Activated CD4-positive, CD25-positive, alpha-beta regulatory T cell treated with anti-CD3 and anti-CD28 coated beads, Interleukin-2, amount 50 U/mL, for 24 hours (primary cell): ENCODE measurements at regions not wholly inside any gene's neighbourhood (a gene's known extent, or its start where the extent isn't known, plus 50 kb on each side); places are given as distances from the start of the nearest gene placed in this dataset.

Experiments used
- ATAC-seq, 2 donors: fragments of 150-1000 bp; cut with Tn5 transposase; one replicate each; pipeline ENCODE4 v1.10.0; 2021; ENCODE audit warnings: mild to moderate bottlenecking in 1 of 2, moderate library complexity in 1 of 2

- no peak for ATAC-seq
Measured at GRCh38 chr1:193694741-193695140, 508.3 kb upstream of the B3GALT2 start.

- no peak for ATAC-seq
Measured at GRCh38 chr1:193685986-193686385, 499.6 kb upstream of the B3GALT2 start.

GRCh38 chr1:193681422-193681821 lies 495.0 kb upstream of the B3GALT2 start:
- no peak for ATAC-seq

GRCh38 chr1:193680924-193681316 lies 494.5 kb upstream of the B3GALT2 start:
- ATAC-seq = no peak

GRCh38 chr1:193680247-193680923 lies 494.0 kb upstream of the B3GALT2 start:
- no peak for ATAC-seq

DNA sequence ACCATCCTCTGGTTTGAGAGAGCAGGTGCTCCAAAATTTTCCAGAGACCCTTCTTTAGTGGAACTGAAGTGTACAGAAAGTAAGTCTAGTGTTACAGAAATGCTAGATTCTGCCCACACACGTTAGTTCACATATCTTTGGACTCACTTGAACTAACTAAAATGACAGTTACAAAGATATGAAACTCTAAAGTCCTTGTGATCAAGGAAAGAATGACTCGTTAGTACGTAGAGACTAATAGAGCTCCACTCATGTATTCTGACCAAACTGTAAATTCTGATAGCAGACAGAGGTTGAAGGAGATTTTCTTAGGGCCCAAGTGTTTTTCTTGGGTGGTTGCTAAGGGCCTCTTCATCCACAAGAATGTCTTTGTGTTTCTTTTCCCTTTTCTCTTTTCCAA lies 491.5 kb upstream of the B3GALT2 start:
- peak; percentile 62 to 76 for ATAC-seq

DNA sequence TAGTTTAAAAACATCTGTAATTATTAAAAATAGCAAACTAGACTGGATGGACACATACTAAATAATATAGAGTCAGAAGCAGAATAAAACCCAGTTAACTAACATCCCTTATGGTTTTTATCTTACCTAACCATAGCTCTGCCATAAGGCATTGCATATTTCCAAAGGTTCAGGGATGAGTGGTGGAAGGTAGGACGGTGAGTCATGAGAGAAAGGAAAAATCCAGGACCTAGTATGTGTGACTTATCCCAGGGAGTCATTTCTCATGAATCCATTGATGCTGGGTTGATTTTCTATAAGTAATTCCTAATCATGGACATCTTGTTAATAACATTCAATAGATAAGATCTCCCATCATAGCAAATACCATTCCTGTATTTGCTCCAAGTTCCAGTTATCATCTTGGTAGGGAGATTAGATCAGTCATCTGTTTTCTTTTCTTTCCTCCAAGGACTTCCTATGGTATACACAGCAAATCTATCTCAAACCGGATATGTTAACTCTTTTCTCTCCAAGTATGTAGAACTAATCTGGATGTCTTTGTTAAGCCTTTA lies 490.7 kb upstream of the B3GALT2 start:
- ATAC-seq = no peak

DNA sequence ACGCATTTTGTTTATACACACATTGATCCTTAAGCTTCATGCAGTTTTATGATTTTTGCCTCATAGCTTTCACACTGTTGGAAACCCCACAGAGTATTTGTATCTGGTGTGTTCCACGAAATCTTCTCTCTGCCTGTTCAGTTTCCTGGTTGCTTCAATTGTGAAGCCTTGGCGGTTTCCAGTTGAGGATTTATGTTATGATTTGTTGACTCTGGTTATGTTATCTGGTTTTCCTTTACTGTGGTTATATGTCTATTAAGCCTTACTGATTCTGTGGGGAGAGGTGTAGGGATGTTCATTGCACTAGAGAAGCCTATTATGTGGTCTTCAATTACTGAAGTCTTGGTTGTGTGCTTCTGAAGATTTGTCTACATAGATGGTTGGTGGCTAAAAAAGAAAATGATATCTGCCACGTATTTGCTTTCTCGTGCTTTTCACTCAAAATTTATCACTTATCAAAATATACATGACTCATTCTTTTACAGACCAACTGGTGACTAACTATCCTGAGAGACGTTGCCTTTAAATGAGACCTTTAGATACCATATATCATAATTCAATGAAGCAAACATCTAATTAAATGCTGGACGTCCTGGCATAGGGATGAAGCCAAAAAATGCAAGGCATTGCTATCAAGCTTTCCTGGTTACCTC lies 488.0 kb upstream of the B3GALT2 start:
- peak; percentile 55 to 69 for ATAC-seq

- peak in 1 of 2 donors; percentile 50 for ATAC-seq
Measured at GRCh38 chr1:193666485-193667083, 480.2 kb upstream of the B3GALT2 start.

GRCh38 chr1:193663965-193664364 lies 477.6 kb upstream of the B3GALT2 start:
- ATAC-seq = peak; percentile 46 to 48

- ATAC-seq = no peak
Measured at GRCh38 chr1:193662030-193662429, 475.6 kb upstream of the B3GALT2 start.

DNA sequence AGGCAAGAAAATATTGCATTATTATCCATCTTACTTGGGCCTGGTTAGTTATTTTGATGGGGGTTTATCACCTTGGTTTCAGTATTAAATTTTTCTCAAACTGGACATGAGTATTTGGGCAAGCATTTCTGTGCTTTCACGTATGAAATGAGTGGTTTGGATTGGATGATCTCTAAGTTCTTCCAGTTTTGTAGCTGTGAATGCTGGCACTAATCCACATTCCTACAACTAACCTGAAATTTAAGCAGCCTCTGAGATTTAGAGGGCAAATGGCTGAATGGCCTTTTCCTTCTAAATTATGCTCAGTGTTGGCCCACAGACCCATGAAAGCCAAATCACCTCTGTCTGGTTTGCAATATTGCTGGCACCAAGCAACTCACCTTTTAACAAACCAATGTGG lies 475.0 kb upstream of the B3GALT2 start:
- no peak for ATAC-seq

- ATAC-seq = no peak
Measured at GRCh38 chr1:193660428-193660827, 474.0 kb upstream of the B3GALT2 start.

- no peak for ATAC-seq
Measured at GRCh38 chr1:193658691-193659090, 472.3 kb upstream of the B3GALT2 start.

- ATAC-seq = no peak
Measured at GRCh38 chr1:193658081-193658480, 471.7 kb upstream of the B3GALT2 start.

- no peak for ATAC-seq
Measured at GRCh38 chr1:193657552-193657951, 471.1 kb upstream of the B3GALT2 start.

GRCh38 chr1:193656841-193657240 lies 470.4 kb upstream of the B3GALT2 start:
- no peak for ATAC-seq

DNA sequence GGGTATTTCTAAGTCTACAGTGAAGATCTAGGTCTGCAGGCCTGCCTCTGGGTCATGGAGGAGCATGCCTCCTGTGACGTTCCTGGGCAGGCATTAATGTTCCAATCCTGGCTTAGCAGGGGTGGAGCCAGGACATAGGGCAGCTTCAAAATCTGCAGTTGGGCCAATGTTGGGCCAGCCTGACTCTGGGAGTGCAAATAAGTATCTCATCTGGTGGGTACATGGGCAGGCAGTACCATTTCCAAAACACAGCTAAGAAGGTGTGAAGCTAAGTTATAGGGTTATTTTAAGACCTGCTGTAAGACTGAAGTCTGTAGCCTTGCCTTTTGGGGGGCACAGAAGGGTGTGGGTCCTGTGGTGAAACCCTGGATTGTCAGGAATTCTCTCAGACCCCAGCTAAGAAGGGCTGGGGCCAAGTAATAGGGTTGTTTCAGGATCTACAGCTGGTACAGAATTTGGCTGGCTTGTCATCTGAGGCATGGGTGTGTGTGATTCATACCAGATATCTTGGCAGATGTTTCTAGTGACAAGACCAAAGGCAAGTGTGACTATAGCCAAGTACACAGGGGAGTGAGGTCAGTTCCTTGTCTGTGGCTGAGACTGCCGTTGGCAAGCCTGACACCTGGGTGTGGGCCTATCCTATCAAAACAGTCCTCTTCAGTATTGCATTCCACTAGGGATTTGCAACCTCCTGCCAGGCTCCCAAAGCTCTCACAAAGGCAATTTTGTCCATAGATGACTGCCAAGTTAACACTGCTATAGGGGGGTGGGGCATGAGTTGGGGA lies 468.7 kb upstream of the B3GALT2 start:
- peak; percentile 48 to 83 for ATAC-seq

DNA sequence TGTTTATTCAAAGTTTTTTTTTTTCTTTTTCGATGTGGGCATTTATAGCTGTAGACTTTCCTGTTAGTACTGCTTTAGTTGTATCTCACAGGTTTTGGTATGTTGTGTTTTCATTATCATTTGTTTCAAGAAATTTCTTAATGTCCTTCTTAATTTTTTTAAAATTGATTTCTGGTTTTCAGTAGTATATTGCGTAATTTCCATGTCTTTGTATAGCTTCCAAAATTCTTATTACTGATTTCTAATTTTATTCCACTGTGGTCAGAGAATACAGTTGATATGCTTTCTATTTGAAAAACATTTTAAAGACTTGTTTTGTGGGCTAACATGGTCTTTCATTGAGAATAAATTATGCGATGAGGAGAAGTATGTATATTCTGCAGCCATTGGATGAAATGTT lies 463.2 kb upstream of the B3GALT2 start:
- no peak for ATAC-seq

- no peak for ATAC-seq
Measured at GRCh38 chr1:193634876-193635275, 448.5 kb upstream of the B3GALT2 start.

DNA sequence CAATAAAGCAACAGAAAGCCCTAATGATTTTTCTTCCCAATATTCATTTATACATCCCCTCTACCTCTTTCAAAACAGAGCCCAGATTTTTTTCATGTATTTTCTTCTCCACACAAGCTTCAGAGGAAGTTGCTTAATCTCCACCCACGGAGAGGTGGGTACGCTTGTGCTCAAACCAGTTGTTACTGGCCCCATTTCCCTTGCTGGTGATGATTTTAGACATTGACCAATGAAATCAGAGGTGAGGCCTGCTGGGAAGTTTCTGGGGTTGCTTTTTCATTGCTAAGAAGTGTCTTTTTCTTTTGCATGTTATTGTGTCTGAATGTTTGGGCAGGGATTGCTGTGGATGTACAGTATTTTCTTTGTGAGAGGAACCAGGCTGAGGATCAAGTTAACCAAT lies 448.1 kb upstream of the B3GALT2 start:
- peak; percentile 63 to 65 for ATAC-seq

DNA sequence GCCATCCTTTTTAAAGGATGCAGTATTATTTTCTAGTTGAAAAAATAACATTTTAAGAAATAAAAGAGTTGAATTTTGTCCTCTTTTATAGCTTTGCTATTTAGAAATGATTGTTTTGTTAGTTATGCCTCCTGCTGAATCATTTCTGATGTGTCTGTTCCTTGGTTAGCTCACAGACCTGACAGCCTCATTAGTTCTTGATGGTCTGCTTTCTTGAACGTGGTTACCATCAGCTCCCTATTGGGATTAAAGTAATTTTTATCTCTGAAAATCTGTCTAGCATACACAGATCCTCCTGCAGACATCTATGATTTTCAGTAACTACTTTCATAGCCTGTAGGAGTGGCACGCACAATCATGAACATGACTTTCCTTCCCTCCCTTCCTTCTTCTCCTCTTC lies 447.6 kb upstream of the B3GALT2 start:
- ATAC-seq = peak in 1 of 2 donors; percentile 36

DNA sequence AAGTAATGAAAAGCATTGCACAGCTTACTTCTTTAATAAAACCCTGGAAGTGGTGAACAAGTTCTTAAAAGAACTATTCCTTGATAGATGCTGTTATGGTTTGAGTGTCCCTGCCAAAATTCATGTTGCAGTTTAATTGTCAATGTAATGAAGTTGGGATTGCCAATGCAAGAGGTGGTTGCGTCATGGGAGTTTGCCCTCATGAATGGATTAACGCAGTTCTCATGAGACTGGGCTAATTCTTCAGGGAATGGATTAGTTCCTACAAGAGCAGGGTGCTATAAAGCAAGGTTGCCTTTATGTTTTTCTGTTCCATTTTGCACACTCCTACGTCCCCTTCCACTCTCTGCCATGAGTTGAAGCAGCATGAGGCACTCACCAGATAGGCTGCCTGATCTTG lies 446.7 kb upstream of the B3GALT2 start:
- no peak for ATAC-seq
